Upper lobe of left lung (tissue), 4 donors: ENCODE measurements at regions not wholly inside any gene's neighbourhood (a gene's known extent, or its start where the extent isn't known, plus 50 kb on each side); places are given as distances from the start of the nearest gene placed in this dataset.

ENCODE experiments used
- EP300 ChIP-seq, 4 donors: sonication (generic); formaldehyde crosslinking; IDR thresholded peaks; one replicate each; pipeline ENCODE4 v1.5.1; 2017; ENCODE audit warnings: antibody characterized with exemption in 4 of 4, control low read depth in 2 of 4
- POLR2A ChIP-seq, 4 donors: fragments of 450-650 bp; IDR thresholded peaks; one replicate each; pipeline ENCODE4 v1.5.1; 2016 to 2017; ENCODE audit warnings: antibody characterized with exemption in 4 of 4, mild to moderate bottlenecking in 2 of 4
- POLR2AphosphoS5 ChIP-seq, 2 donors: sonication (generic); formaldehyde crosslinking; IDR thresholded peaks; one replicate each; pipeline ENCODE4 v1.5.1; 2017; ENCODE audit warnings: antibody characterized with exemption in 2 of 2
- TF ChIP-seq, protein P1 (sequence below), 6 experiments: fragments of 450-650 bp in 4 of 6; fragments of 200-600 bp in 2 of 6; sonication (generic) in 2 of 6; IDR thresholded peaks; one replicate each; pipeline ENCODE4 v1.5.1; 2016 to 2019; ENCODE audit warnings: antibody characterized with exemption in 6 of 6

GRCh38 chr2:216284708-216285107, 87.6 kb downstream of the MARCHF4 start:
- TF ChIP-seq, protein P1, sequence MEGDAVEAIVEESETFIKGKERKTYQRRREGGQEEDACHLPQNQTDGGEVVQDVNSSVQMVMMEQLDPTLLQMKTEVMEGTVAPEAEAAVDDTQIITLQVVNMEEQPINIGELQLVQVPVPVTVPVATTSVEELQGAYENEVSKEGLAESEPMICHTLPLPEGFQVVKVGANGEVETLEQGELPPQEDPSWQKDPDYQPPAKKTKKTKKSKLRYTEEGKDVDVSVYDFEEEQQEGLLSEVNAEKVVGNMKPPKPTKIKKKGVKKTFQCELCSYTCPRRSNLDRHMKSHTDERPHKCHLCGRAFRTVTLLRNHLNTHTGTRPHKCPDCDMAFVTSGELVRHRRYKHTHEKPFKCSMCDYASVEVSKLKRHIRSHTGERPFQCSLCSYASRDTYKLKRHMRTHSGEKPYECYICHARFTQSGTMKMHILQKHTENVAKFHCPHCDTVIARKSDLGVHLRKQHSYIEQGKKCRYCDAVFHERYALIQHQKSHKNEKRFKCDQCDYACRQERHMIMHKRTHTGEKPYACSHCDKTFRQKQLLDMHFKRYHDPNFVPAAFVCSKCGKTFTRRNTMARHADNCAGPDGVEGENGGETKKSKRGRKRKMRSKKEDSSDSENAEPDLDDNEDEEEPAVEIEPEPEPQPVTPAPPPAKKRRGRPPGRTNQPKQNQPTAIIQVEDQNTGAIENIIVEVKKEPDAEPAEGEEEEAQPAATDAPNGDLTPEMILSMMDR (IDR thresholded peaks at IDR 0.05), result no peak
- TF ChIP-seq POLR2A (IDR thresholded peaks at IDR 0.05) (no peak), EP300 (IDR thresholded peaks at IDR 0.05) (no peak), POLR2AphosphoS5 (IDR thresholded peaks at IDR 0.05) (no peak)
